Progenitor cell of endocrine pancreas (in vitro differentiated cells): ENCODE measurements at regions not wholly inside any gene's neighbourhood (a gene's known extent, or its start where the extent isn't known, plus 50 kb on each side); places are given as distances from the start of the nearest gene placed in this dataset.

Experiments used
- DNase-seq: peaks from one replicate; pipeline ENCODE4 v3.0.0; 2021; ENCODE audit warnings: low spot score; ENCODE audit not compliant: unreplicated experiment
- H3K27ac Mint-ChIP-seq: 2 replicates; pipeline ENCODE4 v1.8.0; 2021; ENCODE audit warnings: mild to moderate bottlenecking, moderate library complexity, mixed read lengths
- H3K27me3 Mint-ChIP-seq: 2 replicates; pipeline ENCODE4 v1.8.0; 2021; ENCODE audit warnings: mixed read lengths
- H3K36me3 Mint-ChIP-seq: 2 replicates; pipeline ENCODE4 v1.8.0; 2022; ENCODE audit warnings: mixed read lengths; ENCODE audit not compliant: insufficient read depth
- H3K4me1 Mint-ChIP-seq: 2 replicates; pipeline ENCODE4 v1.8.0; 2021; ENCODE audit warnings: low read depth, mixed read lengths
- H3K4me3 Mint-ChIP-seq: 2 replicates; pipeline ENCODE4 v1.8.0; 2021; ENCODE audit warnings: low read depth, mild to moderate bottlenecking, moderate library complexity, mixed read lengths
- H3K9me3 Mint-ChIP-seq: 2 replicates; pipeline ENCODE4 v1.8.0; 2021; ENCODE audit warnings: low read depth, mixed read lengths
- TF ChIP-seq, protein P1 (sequence below): fragments of 200-600 bp; sonication (generic); IDR thresholded peaks from one replicate; pipeline ENCODE4 v1.5.0; 2021; ENCODE audit warnings: antibody characterized with exemption, mild to moderate bottlenecking; ENCODE audit not compliant: unreplicated experiment

DNA sequence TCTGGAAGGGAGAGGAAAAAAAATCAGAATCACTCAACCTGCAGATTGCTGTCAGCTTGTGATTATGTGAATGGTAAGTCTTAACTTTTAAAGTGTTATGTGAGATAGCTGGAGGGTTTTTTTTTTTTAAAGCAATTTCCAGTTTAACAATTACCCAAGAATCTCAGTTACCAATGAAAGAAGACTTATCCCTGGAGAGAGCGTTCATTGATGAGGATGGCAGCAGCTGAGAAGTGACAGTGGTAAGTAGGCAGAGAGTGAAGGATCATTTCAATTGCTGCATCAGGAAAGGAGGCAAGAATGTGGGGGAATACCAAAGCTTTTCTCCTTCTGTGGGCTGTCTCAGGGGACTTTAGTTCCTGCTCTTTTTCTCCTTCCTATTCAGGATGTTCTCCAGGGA lies 370.2 kb upstream of the C9orf72 start:
- Mint-ChIP-seq H3K27me3 (no peaks in the 10 kb centered on the region), H3K9me3 (no peaks in the 10 kb centered on the region), H3K36me3 (no peaks in the 10 kb centered on the region), H3K27ac (no peak overlapping the region), H3K4me1 (peaks cover 14% of the 10 kb centered on the region), H3K4me3 (no peak overlapping the region)
- no peak for DNase-seq
- TF ChIP-seq, protein P1, sequence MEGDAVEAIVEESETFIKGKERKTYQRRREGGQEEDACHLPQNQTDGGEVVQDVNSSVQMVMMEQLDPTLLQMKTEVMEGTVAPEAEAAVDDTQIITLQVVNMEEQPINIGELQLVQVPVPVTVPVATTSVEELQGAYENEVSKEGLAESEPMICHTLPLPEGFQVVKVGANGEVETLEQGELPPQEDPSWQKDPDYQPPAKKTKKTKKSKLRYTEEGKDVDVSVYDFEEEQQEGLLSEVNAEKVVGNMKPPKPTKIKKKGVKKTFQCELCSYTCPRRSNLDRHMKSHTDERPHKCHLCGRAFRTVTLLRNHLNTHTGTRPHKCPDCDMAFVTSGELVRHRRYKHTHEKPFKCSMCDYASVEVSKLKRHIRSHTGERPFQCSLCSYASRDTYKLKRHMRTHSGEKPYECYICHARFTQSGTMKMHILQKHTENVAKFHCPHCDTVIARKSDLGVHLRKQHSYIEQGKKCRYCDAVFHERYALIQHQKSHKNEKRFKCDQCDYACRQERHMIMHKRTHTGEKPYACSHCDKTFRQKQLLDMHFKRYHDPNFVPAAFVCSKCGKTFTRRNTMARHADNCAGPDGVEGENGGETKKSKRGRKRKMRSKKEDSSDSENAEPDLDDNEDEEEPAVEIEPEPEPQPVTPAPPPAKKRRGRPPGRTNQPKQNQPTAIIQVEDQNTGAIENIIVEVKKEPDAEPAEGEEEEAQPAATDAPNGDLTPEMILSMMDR: no peak

- Mint-ChIP-seq H3K4me3 (no peak overlapping the region), H3K27me3 (no peaks in the 10 kb centered on the region), H3K9me3 (peaks cover 4% of the 10 kb centered on the region), H3K36me3 (no peaks in the 10 kb centered on the region), H3K27ac (no peak overlapping the region), H3K4me1 (peaks cover 14% of the 10 kb centered on the region)
- TF ChIP-seq, protein P1: no peak
- no peak for DNase-seq
Measured at GRCh38 chr9:27945386-27945785, 372.1 kb upstream of the C9orf72 start.

- peaks cover 4% of the 10 kb centered on the region for H3K9me3 Mint-ChIP-seq
- no peak overlapping the region for H3K4me3 Mint-ChIP-seq
- no peak overlapping the region for H3K27ac Mint-ChIP-seq
- DNase-seq: no peak
- H3K27me3 Mint-ChIP-seq: no peaks in the 10 kb centered on the region
- TF ChIP-seq, protein P1: no peak
- H3K4me1 Mint-ChIP-seq: no peaks in the 10 kb centered on the region
- no peaks in the 10 kb centered on the region for H3K36me3 Mint-ChIP-seq
Measured at GRCh38 chr9:27950382-27950781, 377.1 kb upstream of the C9orf72 start.

GRCh38 chr9:27954858-27955257 lies 381.6 kb upstream of the C9orf72 start:
- TF ChIP-seq, protein P1: no peak
- Mint-ChIP-seq H3K36me3 (no peaks in the 10 kb centered on the region), H3K4me1 (no peaks in the 10 kb centered on the region), H3K4me3 (no peak overlapping the region), H3K27ac (no peak overlapping the region), H3K9me3 (peaks cover under 1% of the 10 kb centered on the region), H3K27me3 (no peaks in the 10 kb centered on the region)
- DNase-seq: no peak

DNA sequence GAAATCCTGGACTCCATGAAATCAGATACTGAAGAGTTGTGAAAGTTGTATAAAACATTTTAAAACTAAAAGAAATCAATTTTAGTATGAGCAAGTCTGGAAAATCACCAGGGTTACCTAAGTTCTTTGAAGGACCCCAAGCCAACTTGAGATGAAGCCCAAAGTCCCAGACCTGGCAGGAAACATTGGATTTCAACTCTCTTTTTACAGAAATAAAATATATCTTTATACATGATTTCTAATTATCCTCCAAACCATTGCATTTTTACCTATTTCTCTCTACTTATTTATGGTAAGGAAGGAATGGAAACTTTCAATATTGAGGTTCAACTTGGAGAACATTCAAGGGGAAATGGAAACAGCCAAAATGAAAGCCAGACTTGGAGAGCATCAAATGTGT lies 390.6 kb upstream of the C9orf72 start:
- no peak overlapping the region for H3K4me3 Mint-ChIP-seq
- peaks cover 13% of the 10 kb centered on the region for H3K4me1 Mint-ChIP-seq
- H3K9me3 Mint-ChIP-seq: peaks cover 3% of the 10 kb centered on the region
- no peak for DNase-seq
- TF ChIP-seq, protein P1: no peak
- H3K36me3 Mint-ChIP-seq: no peaks in the 10 kb centered on the region
- H3K27me3 Mint-ChIP-seq: no peaks in the 10 kb centered on the region
- H3K27ac Mint-ChIP-seq: no peak overlapping the region
